GM12865 (cell line): ENCODE measurements at regions not wholly inside any gene's neighbourhood (a gene's known extent, or its start where the extent isn't known, plus 50 kb on each side); places are given as distances from the start of the nearest gene placed in this dataset.
A peak's percentile ranks its signal among the peaks of the same experiment; 100 is the strongest.
"Not testable (repeated sequence)": the region's sequence is repeated elsewhere in the genome, so short reads cannot be mapped to it uniquely, and the experiment has no call there.

Source experiments
- DNase-seq: peaks from one replicate; pipeline ENCODE4 v3.0.0; 2010; ENCODE audit warnings: low read depth
- H3K4me3 ChIP-seq: 2 replicates; pipeline ENCODE4 v1.5.1; 2011; ENCODE audit warnings: mild to moderate bottlenecking, low read depth, low read length, control low read depth
- TF ChIP-seq, protein P1 (sequence below): IDR thresholded peaks from 2 replicates; pipeline ENCODE4 v1.5.1; 2011; ENCODE audit warnings: low read length, control low read depth, low read depth, inconsistent platforms; ENCODE audit not compliant: insufficient read depth; ENCODE audit errors: missing control alignments

DNA sequence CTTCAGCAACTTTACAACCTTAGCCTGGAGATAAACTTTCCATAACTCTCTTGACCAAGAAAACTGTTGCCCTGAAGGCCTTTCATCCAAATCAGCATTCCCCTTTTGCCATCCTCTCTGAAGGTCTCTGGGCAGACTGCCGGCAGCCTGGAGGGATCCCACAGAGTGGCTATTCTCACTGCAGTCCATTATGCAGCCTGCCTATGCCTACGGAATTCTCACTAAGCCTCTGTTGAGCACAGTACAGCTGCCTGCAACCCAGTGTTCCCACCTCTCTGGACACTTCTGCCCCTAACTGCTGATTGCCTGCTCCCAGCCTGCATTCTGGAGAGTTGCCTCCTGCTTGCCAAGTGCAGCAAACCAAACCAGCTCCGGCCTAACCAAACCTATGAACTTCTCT is 548.9 kb upstream of the STEAP1 start:
- TF ChIP-seq, protein P1, sequence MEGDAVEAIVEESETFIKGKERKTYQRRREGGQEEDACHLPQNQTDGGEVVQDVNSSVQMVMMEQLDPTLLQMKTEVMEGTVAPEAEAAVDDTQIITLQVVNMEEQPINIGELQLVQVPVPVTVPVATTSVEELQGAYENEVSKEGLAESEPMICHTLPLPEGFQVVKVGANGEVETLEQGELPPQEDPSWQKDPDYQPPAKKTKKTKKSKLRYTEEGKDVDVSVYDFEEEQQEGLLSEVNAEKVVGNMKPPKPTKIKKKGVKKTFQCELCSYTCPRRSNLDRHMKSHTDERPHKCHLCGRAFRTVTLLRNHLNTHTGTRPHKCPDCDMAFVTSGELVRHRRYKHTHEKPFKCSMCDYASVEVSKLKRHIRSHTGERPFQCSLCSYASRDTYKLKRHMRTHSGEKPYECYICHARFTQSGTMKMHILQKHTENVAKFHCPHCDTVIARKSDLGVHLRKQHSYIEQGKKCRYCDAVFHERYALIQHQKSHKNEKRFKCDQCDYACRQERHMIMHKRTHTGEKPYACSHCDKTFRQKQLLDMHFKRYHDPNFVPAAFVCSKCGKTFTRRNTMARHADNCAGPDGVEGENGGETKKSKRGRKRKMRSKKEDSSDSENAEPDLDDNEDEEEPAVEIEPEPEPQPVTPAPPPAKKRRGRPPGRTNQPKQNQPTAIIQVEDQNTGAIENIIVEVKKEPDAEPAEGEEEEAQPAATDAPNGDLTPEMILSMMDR, result no peak
- no peak overlapping the region for H3K4me3 ChIP-seq
- no peak for DNase-seq

DNA sequence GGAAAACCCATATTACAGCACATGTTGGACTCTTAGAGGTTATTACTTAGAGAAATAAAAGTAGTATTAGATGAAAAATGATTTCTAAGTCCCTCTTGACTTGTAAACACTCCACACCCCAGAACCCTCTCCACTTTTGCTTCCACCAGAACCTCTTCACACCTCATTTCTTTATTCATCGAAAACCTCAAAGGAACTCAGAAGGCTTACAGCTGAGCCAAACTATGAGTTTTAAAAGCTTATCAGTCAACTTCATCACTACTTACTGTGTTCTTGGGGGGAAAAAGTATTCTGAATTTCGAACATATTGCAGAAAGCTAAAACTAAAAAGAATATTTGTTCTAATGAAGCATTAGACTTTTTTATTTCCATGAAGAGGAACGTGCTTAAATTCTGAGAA is 547.8 kb upstream of the STEAP1 start:
- DNase-seq, result no peak
- TF ChIP-seq, protein P1, result no peak
- no peak overlapping the region for H3K4me3 ChIP-seq

DNA sequence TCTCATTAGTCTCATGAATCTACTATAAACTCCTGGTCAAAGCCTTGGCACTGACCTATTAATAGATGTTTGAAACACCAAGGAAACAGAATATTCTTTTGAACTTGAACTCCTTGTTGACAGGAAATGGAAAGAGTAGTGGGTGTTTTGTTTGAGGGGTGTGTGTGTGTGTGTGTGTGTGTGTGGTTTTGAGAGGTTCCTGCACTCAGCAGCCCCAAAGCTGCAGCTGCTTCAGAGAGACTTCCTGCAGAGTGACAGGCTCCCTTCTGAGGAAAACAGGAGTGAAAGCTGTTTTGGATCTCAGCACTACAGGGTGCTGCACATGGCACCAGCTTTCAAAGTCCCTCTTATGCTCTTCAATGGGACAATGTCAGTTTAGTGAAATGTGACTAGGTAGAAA is 546.5 kb upstream of the STEAP1 start:
- TF ChIP-seq, protein P1, result no peak
- DNase-seq, result no peak
- no peak overlapping the region for H3K4me3 ChIP-seq

DNA sequence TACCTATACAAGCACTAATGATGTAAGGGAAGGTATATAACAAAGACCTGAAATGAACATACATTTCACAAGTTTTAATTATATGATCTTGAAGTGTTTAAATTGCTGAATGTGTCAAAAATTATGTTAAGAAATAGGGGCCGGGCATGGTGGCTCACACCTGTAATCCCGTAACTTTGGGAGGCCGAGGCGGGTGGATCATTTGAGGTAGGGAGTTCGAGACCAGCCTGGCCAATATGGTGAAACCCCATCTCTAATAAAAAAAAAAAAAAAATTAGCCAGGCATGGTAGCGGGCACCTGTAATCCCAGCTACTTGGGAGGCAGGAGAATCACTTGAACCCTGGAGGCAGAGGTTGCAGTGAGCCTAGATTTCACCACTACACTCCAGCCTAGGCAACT is 537.4 kb upstream of the STEAP1 start:
- not testable (repeated sequence) for H3K4me3 ChIP-seq, DNase-seq

DNA sequence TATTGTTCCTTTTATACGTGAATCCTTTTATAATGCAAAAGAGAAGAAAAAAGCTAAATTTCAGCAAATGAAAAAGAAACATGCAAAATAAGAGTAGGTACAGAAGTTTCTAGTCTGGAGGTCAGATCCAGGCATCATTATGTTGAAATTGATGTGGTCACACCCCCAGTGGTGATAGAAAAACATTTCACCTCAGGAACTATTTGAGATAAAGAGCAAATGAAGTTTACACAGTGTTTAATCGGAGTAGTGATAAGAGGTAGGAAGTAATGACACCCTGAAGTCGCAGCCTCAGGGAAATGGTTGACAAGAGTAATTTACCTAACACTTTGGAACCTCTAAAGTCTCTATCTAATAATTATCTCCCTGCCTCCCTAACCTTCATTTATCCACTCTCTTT is 536.0 kb upstream of the STEAP1 start:
- TF ChIP-seq, protein P1, result no peak
- DNase-seq, result no peak

DNA sequence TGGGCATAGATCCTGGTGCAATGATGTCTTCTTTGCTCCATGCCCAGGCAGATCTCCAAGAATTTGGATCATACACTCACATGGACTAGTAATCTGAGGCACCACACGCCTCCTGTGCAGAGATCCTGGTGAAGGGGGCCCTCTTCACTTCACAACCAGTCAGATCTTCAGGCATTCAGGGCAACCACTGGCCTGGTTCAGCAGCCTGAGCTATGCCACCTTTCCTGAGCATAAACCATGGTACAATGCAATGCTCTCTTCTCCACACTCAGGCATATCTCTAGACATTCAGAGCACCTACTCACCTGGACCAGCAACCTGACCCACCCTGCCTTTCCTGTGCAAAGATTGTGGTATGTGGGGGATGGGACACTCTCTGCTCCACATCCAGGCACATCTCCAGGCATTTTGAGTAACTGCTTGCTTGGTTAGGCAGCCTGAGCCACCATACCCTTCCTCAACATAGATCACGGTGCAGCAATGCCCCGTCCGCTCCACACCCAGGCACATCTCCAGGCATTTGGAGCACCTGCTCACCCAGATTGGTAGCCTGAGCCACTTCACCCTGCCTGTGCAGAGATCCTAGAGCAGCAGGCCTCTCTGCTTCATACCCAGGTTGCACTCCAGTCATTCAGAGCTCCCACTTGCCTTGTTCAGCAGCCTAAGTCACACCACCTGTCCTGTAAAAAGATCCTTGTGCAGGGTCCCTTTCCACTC is 532.2 kb upstream of the STEAP1 start:
- TF ChIP-seq, protein P1, result no peak
- DNase-seq, result no peak
- no peak overlapping the region for H3K4me3 ChIP-seq

More for the DNA sequence above, 536.0 kb upstream of the STEAP1 start:
- H3K4me3 ChIP-seq, result no peak overlapping the region

DNA sequence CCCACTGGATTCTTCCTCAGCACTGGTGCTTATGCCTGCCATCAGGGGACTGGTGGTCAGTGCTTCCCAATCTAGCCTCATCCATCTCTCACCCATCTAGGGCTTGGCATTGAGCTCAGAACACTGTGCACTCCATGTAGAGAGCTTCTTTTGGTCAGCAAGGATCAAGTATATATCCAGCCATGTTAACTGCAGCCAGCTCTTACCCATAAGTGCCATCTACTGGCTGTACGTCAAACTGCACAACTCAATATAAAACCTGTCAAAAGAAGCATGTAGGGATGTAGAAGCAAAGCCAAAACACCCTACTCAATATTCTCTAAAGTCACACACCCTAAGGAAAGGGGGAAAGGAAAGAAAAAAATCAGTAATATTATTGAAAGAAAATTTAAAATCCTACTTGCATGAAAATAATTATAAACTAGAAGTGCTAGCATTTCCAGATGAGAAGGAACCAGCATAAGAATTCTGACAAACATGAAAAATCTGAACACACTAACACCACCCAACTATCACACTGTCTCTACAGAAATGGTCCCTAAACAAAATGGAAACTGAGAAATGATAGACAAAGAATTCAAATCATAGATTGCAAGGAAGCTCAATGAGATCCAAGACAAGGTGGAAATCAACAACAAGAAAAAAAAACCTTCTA is 531.1 kb upstream of the STEAP1 start:
- TF ChIP-seq, protein P1, result peak; percentile 68
- DNase-seq, result peak; percentile 47
- no peak overlapping the region for H3K4me3 ChIP-seq

DNA sequence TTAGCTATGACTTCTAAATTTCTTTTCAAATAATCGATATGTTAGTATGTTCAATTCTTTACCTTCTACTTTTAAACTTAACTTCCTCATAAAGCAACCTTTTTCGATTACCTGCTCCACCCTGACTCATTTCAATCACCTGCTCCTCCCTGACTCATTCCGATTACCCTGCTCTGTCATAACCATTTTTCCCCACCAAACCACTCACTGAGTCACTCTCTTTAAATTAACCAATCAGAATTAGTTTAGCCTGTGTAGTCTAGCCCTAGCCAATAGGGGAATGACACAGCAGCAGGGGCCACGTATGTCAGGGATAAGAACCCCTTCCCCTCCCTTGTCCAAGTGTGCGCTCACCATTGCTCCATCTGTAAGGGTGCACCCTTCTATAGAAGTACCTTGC is 530.1 kb upstream of the STEAP1 start:
- H3K4me3 ChIP-seq, DNase-seq: not testable (repeated sequence)
